Keratinocyte (primary cell): ENCODE measurements at regions not wholly inside any gene's neighbourhood (a gene's known extent, or its start where the extent isn't known, plus 50 kb on each side); places are given as distances from the start of the nearest gene placed in this dataset.
A peak's percentile ranks its signal among the peaks of the same experiment; 100 is the strongest.

Source experiments
- DNase-seq: peaks from one replicate; pipeline ENCODE4 v3.0.0-alpha.2; 2011; ENCODE audit warnings: low read depth, missing footprints, low spot score
- FAIRE-seq: peaks from 2 replicates; lab custom pipeline; 2011; peaks lifted over from hg19 to GRCh38; lab: Jason Lieb, UNC
- H2AFZ ChIP-seq: 2 replicates; pipeline ENCODE4 v1.6.0; 2012; ENCODE audit warnings: low read length, control low read depth, inconsistent platforms; ENCODE audit not compliant: control insufficient read depth
- H3K27ac ChIP-seq: 2 replicates; pipeline ENCODE4 v1.5.1; 2011; ENCODE audit warnings: low read length; ENCODE audit not compliant: control insufficient read depth, insufficient read depth
- H3K27me3 ChIP-seq: 3 replicates; pipeline ENCODE4 v1.6.0; 2011; ENCODE audit warnings: low read length; ENCODE audit not compliant: control insufficient read depth, insufficient read depth; ENCODE audit errors: extremely low read depth
- H3K36me3 ChIP-seq, 2 experiments: 2 replicates in 1 of 2; 3 replicates in 1 of 2; pipeline ENCODE4 v1.5.1; 2011; ENCODE audit warnings: low read length in 2 of 2, mild to moderate bottlenecking in 1 of 2; ENCODE audit not compliant: control insufficient read depth in 2 of 2, insufficient read depth in 2 of 2; ENCODE audit errors: extremely low read depth in 1 of 2
- H3K4me1 ChIP-seq: 3 replicates; pipeline ENCODE4 v1.5.1; 2011; ENCODE audit warnings: low read length; ENCODE audit not compliant: control insufficient read depth, insufficient read depth; ENCODE audit errors: extremely low read depth
- H3K4me2 ChIP-seq: 3 replicates; pipeline ENCODE4 v1.6.0; 2011; ENCODE audit warnings: low read depth, low read length; ENCODE audit not compliant: control insufficient read depth, insufficient read depth; ENCODE audit errors: extremely low read depth
- H3K4me3 ChIP-seq, 3 experiments: fragments of 200-600 bp in 1 of 3; sonication (generic) in 1 of 3; 2 replicates in 2 of 3; 3 replicates in 1 of 3; pipeline ENCODE4 v1.5.1; 2011 to 2016; ENCODE audit warnings: low read length in 3 of 3, mild to moderate bottlenecking in 3 of 3, control low read depth in 2 of 3, inconsistent platforms in 1 of 3, low read depth in 1 of 3, mixed read lengths in 1 of 3, mixed run types in 1 of 3, moderate library complexity in 1 of 3; ENCODE audit not compliant: control insufficient read depth in 2 of 3, insufficient read depth in 2 of 3; ENCODE audit errors: extremely low read depth in 1 of 3
- H3K79me2 ChIP-seq: 2 replicates; pipeline ENCODE4 v1.6.0; 2012; ENCODE audit warnings: low read length; ENCODE audit not compliant: control insufficient read depth, insufficient read depth
- H3K9ac ChIP-seq: 3 replicates; pipeline ENCODE4 v1.6.0; 2011; ENCODE audit warnings: low read length; ENCODE audit not compliant: control insufficient read depth, insufficient read depth; ENCODE audit errors: extremely low read depth
- H3K9me1 ChIP-seq: 3 replicates; pipeline ENCODE4 v1.6.0; 2011; ENCODE audit warnings: low read length; ENCODE audit not compliant: control insufficient read depth, insufficient read depth; ENCODE audit errors: extremely low read depth
- H3K9me3 ChIP-seq: 2 replicates; pipeline ENCODE4 v1.5.1; 2012; ENCODE audit warnings: low read depth, low read length; ENCODE audit not compliant: control insufficient read depth
- H4K20me1 ChIP-seq: 3 replicates; pipeline ENCODE4 v1.6.0; 2011; ENCODE audit warnings: low read length; ENCODE audit not compliant: control insufficient read depth, insufficient read depth; ENCODE audit errors: extremely low read depth
- EZH2 ChIP-seq: IDR thresholded peaks from one replicate; pipeline ENCODE4 v1.6.1; 2012; ENCODE audit warnings: inconsistent platforms, mild to moderate bottlenecking, low read length, moderate library complexity
- dilution Hi-C: fragments of 300-500 bp; cut with MboI; formaldehyde crosslinking; loops from one replicate; pipeline ENCODE4 v1.7.0; 2020; ENCODE audit warnings: low sequenced_read_pairs; ENCODE audit not compliant: extremely low pct_ligation_motif_present
- TF ChIP-seq, protein P1 (sequence below), 3 experiments: IDR thresholded peaks in 1 of 3; conservative IDR thresholded peaks in 1 of 3; optimal IDR thresholded peaks in 1 of 3; 2 replicates in 2 of 3; 3 replicates in 1 of 3; pipeline versions ENCODE3 to v1.5.1; 2011; ENCODE audit warnings: low read length in 3 of 3, mild to moderate bottlenecking in 3 of 3, moderate library complexity in 2 of 3, control low read depth in 1 of 3, inconsistent platforms in 1 of 3; ENCODE audit not compliant: insufficient read depth in 2 of 3; ENCODE audit errors: extremely low read depth in 1 of 3

GRCh38 chr3:110575702-110576101 is 495.9 kb upstream of the NECTIN3 start:
- no peak for DNase-seq
- dilution Hi-C loops = no loop called here

GRCh38 chr3:110576960-110577359 is 494.7 kb upstream of the NECTIN3 start:
- Histone ChIP-seq H3K4me3 (no peak overlapping the region), H3K9me3 (no peaks in the 10 kb centered on the region), H3K9me1 (no peaks in the 10 kb centered on the region), H3K27ac (peak overlapping the region; percentile 11), H3K27me3 (no peaks in the 10 kb centered on the region), H3K4me1 (peaks cover 12% of the 10 kb centered on the region), H4K20me1 (no peaks in the 10 kb centered on the region), H3K36me3 (no peaks in the 10 kb centered on the region), H3K79me2 (no peaks in the 10 kb centered on the region), H3K4me2 (no peak overlapping the region), H3K9ac (no peak overlapping the region), H2AFZ (no peak overlapping the region)
- no peak for TF ChIP-seq EZH2
- TF ChIP-seq, protein P1, sequence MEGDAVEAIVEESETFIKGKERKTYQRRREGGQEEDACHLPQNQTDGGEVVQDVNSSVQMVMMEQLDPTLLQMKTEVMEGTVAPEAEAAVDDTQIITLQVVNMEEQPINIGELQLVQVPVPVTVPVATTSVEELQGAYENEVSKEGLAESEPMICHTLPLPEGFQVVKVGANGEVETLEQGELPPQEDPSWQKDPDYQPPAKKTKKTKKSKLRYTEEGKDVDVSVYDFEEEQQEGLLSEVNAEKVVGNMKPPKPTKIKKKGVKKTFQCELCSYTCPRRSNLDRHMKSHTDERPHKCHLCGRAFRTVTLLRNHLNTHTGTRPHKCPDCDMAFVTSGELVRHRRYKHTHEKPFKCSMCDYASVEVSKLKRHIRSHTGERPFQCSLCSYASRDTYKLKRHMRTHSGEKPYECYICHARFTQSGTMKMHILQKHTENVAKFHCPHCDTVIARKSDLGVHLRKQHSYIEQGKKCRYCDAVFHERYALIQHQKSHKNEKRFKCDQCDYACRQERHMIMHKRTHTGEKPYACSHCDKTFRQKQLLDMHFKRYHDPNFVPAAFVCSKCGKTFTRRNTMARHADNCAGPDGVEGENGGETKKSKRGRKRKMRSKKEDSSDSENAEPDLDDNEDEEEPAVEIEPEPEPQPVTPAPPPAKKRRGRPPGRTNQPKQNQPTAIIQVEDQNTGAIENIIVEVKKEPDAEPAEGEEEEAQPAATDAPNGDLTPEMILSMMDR (optimal IDR thresholded peaks at IDR 0.05 in 1 of 3, IDR thresholded peaks at IDR 0.05 in 1 of 3, conservative IDR thresholded peaks at IDR 0.05 in 1 of 3; ENCODE audit: extremely low read depth in 1 of 3, insufficient read depth in 2 of 3, low read length in 3 of 3) = no peak
- dilution Hi-C loops = no loop called here
- FAIRE-seq (peak; percentile 95), DNase-seq (peak; percentile 25)

More at GRCh38 chr3:110575702-110576101, 495.9 kb upstream of the NECTIN3 start:
- no peak overlapping the region for H3K27ac ChIP-seq
- peaks cover 12% of the 10 kb centered on the region for H3K4me1 ChIP-seq
- no peak overlapping the region for H2AFZ ChIP-seq
- H4K20me1 ChIP-seq = no peaks in the 10 kb centered on the region
- no peaks in the 10 kb centered on the region for H3K9me1 ChIP-seq
- H3K36me3 ChIP-seq = no peaks in the 10 kb centered on the region
- FAIRE-seq = no peak
- no peaks in the 10 kb centered on the region for H3K79me2 ChIP-seq
- no peak overlapping the region for H3K9ac ChIP-seq
- TF ChIP-seq, protein P1 (optimal IDR thresholded peaks at IDR 0.05 in 1 of 3, IDR thresholded peaks at IDR 0.05 in 1 of 3, conservative IDR thresholded peaks at IDR 0.05 in 1 of 3; ENCODE audit: extremely low read depth in 1 of 3, insufficient read depth in 2 of 3, low read length in 3 of 3) = peak in 1 of 3 experiments; percentile 3
- no peak for TF ChIP-seq EZH2
- no peaks in the 10 kb centered on the region for H3K27me3 ChIP-seq
- H3K9me3 ChIP-seq = no peaks in the 10 kb centered on the region
- H3K4me2 ChIP-seq = no peak overlapping the region
- H3K4me3 ChIP-seq = no peak overlapping the region
